ENCODE measurements at regions not wholly inside any gene's neighbourhood (a gene's known extent, or its start where the extent isn't known, plus 50 kb on each side); places are given as distances from the start of the nearest gene placed in this dataset.

GRCh38 chr15:93241696-93242585 is 152.9 kb upstream of the RGMA start:
- TF ChIP-seq POLR2AphosphoS5 (IDR thresholded peaks at IDR 0.05) = no peak
- TF ChIP-seq CTCF (IDR thresholded peaks at IDR 0.05 in 8 of 11, conservative IDR thresholded peaks at IDR 0.05 in 3 of 11) = no peak

Data from spleen (tissue), 7 donors.